AG20443 (cell line): ENCODE measurements at regions not wholly inside any gene's neighbourhood (a gene's known extent, or its start where the extent isn't known, plus 50 kb on each side); places are given as distances from the start of the nearest gene placed in this dataset.

Experiments used
- DNase-seq: peaks from one replicate; pipeline ENCODE4 v3.0.0; 2012; ENCODE audit warnings: low spot score, mixed read lengths

DNA sequence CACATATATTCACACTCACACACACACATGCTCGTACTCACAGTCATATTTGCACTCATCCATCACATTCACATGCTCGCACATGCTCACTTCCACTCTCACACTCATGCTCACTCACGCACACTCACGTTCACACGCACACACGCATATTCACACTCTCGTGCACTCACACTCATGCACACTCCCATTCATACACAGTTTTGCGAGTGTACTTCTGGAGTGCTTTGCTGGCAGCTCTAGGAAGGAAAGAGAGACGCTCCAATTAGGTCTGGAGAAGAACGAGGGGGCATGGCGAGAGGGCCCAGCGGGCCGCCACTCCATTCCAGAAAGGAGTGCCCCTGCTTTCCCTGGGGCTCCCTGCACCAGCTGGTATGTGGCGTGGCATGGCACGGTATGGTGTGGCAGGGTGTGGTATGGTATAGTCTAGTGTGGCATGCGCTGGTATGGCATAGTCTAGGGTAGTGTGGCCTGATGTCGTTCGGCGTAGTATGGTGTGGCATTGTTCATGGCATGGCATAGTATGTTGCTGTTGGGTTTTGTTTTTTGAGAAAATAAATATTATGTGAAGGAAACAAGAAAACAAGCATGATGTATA lies 216.8 kb upstream of the CDYL start:
- DNase-seq = no peak

DNA sequence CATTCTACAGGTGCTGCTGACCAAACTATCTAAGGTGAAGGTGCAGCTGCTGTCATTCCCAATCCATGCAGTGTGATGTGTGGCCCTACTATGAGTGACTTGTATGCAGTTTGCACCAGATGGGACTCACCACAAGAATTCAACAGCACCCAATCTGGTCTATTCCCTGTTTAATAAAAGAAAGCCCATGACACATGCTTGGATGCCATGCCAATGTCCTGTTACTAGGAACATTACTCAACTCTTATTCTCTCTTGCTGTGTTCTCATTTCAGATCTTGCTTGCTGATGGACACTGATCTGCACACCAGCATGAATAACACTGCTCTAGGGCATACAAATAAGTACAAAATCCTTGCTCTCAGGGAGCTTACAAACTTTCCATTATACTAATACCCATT lies 221.6 kb upstream of the CDYL start:
- DNase-seq = no peak

DNA sequence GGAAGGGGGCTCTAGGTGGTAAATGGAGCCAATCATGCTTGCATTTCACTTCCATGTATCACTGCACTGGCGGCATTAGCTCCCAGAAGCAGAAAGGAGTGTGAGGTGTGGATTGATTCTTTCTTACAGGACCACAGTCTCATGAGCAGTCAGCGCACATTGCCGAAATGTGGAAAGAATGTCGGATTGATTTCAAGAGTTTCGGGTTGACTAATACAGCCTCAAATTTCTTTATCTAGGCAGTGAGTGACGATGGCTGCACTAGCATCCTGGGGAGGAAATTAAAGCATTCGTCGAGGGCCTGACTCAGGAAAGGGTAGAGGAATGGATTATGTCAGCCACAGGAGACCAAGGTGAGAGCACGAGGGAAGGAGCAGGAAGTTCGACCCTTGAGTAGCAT lies 222.8 kb upstream of the CDYL start:
- no peak for DNase-seq

DNA sequence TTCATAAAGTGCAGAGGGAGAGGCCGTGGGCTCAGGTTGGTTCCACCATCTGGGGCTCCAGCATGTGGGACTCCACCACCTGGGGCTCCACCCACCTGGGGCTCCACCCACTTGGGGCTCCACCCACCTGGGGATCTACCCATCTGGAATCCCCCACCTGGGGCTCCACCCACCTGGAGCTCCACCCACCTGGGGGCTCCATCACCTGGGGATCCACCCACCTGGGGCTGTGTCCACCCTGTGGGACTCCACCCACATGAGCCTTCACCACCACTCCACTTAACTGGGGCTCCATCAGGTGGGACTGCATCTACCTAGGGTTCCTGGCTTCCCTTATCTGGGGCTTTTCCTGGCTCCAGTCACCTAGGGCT lies 226.0 kb upstream of the CDYL start:
- no peak for DNase-seq

DNA sequence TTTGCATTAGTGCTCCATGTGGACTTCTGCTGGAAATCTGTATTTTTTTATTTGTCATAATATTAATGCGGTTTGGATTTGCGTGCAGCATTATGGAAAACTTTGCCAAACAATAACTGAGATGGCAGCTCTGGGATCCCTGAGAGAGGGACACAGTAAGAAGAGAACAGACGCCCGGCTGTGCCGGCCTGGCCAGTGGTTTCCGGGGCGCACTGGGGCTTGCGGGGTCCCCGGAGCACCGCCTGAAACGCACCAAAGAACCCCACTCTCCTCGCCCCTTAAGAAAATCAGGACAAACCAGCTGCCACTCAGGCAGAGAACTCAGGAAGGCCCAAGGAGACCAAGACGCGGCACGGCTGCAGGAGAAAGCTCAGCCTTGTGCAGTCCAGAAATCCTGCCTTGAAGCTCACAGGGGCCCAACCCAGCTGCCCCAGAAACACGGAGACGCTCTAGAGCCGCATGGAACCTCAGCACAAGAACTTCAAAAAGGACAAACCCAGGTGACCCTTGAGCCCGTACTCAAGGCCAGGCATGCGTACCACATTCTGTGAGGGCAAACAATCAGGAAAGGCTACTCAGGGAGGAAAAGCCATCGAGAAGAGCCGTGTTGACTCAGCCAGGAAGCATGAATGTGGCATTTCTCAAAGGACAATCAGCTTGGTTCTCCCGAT lies 226.5 kb upstream of the CDYL start:
- no peak for DNase-seq

DNA sequence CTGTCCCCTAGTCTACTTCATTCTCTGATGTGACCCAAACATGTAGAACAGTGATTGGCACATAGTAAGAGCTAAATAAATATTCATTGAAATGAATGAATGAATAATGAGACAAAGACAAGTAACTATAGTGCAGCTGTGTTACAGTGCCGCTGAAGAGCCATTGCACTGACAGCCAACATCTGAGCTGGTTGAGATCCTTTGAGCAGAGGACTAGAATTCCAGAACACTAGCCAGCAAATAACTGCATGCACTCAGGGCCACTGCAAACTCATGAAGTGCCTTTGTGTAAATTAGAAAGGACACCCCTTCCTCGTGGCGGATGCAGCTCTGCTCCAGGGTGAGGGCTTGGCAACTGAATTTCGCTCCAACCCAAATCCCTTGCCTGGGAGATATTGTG lies 230.3 kb upstream of the CDYL start:
- DNase-seq = no peak

DNA sequence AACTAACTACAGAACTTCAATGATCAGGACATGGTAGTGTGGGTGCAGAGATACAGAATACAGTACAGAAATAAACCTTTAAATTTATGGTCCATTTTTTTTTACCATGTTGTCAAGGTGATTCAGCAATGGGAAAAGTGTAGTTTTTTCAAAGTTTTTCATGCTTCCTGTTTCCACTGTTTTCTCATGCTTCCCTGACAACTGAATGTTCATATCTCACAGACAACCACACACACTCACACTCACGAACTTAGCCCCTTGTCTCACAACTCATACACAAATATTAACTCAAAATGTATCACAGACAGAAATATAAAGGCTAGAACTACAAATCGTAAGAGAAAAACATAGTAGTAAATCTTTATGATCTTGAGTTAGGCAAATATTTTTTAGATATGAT lies 232.6 kb upstream of the CDYL start:
- DNase-seq = no peak

DNA sequence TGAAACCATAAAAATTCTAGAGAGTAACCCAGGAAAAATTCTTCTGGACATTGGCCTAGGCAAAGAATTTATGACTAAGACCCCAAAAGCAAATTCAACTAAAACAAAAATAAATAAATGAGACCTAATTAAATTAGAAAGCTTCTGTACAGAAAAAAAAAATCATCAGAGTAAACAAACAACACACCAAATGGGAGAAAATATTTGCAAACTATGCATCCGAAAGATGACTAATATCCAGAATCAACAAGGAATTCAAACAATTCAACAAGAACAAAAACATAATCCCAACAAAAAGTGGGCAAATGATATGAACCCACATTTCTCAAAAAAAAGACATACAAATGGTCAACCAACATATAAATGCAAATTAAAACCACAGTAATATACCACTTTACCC lies 242.6 kb upstream of the CDYL start:
- DNase-seq = no peak

DNA sequence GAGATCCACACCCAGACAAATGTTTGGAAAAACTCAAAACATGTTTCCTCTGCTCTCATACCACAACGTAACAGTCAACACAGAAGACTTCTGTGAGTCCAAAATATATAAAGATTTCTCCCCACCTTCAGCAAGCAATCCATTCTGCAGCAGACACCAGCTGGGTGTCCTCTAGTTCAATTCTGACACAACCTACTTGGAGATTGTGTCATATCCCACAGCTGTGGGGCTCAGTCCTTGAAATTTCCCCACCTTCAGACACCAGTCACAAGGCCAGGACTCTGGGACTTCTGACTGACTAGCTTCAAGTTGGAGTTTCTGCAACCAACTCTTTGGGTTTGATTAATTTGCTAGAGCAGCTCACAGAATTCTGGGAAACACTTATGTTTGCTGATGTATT lies 244.8 kb upstream of the CDYL start:
- DNase-seq = no peak

DNA sequence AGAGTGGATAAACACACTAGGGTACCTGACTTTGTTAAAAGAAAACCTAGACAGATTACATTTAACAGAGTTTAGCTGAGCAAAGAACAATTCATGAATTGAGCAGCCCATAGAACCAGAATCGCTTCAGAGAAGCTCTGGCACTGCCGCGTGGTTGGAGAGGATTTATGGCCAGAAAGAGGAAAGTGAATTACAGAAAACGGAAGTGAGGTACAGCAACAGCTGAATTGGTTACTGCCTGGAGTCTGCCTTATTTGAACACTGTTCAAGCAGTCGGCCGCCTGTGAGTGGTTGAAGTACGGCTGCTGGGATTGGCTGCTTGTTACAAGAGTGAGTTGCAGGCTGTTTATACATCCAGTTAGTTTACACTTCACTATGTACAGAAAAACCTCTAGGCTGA lies 253.8 kb upstream of the CDYL start:
- DNase-seq = no peak

DNA sequence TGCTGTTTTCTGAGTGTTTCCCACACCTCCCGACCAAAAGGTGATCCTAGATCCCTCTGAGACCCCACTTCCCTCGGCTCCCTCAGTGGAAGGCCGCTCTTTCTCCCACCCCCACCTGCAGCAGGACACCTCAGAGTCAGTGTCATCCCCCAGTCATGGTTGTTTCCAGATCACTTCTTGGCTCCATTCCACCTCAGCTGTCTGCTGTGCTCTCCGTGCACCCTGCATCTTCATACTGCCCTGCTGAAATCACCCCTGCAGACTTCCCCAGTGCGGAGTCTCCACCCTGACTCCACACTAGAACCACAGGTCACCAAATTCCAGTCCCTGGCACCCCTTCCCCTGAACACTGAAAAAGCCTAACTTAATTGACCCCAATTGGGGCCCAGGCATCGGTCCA lies 255.1 kb upstream of the CDYL start:
- DNase-seq = no peak

DNA sequence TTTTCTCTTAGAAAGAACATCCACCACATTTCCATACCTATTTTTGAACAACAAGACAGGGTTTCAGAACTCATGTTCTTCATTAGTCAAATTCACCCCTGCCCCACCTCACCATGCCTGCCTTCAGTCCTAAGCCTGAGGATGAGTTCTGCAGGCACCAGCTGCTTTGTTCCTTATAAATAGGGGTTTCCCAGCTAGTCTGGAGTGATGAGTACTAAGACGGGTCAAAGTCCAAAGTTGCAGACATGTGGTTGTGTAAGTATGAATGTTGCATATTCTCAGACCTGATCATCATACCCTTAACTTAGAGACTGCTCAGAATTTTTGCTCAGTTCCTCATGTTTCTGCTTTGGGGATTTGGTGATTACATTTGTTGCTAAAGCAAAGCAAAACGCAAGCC lies 257.7 kb upstream of the CDYL start:
- DNase-seq = peak; percentile 54

DNA sequence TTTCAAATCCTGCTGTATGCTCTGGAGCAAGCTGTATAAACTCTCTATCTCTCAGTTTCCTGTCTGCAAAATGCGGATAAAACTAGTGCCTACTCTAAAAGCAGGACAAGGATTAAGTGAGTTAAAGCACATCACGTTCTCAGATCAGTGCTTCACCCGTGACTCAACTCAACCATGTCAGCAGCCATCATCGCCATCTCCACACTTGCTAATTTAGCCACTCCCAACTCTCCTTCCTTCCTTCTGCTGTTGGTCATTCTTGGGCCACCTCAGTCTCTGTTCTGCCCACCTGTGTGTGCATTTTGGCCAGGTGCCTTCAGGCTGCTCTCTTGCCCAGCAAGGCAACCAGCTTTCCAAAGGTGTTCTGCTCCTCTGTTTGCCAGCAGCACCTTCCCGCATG lies 260.0 kb upstream of the CDYL start:
- no peak for DNase-seq

DNA sequence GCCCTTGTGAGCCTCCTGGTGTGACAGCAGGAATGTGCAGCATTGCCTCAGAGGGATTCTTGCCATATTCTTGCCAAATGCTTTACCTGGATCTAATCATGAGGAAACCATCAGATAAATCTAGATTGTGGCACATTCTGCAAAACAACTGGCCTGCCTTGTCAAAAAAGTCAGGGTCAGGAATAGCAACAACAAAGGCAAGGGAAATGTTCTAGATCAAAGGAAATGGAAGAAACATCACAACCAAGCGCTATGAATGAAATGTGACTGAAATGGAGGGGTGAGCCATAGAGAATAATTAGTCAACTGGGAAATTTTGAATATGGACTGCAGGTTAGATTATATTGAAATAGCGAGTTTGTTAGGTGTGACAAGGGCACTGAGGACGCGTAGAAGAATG lies 262.6 kb upstream of the CDYL start:
- DNase-seq = no peak

DNA sequence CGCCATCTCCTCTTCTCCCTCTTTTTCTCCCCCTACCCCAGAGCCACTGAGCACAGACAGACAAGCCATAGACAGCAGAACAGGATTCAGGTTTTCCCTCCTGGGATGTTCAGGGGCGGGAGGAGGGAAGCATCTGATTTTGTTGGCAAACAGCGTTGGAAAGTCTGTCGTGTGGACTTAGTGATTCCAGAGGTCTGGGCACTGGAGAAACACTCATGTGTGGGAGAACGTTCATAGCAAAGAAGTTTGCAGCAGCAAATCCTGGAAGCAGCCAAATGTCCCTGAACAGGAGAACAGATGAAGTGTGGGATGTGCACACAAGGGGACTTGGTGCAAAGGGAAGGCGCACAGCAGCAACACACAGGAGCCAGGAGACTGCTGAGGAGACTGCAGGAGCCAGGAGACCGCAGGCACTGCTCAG lies 264.1 kb upstream of the CDYL start:
- DNase-seq = no peak

DNA sequence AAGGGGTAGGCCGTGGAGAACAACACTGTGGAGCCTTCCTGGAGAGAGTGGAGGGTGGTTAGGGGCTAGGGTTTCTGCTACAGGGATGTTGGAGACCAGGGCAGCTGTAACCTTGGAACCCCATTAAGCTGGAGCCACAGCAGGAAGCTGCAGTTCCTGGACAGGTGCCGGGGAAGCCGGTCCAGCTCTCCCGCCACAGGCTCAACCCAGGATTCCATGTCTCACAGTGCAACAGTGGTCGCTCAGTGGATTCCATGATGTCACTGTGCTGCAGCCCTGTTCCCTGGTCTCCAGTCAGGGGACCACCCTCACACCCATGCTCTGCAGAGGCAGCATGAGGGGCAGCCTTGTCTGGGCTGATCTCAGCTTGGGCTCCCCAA lies 264.6 kb upstream of the CDYL start:
- DNase-seq = no peak

DNA sequence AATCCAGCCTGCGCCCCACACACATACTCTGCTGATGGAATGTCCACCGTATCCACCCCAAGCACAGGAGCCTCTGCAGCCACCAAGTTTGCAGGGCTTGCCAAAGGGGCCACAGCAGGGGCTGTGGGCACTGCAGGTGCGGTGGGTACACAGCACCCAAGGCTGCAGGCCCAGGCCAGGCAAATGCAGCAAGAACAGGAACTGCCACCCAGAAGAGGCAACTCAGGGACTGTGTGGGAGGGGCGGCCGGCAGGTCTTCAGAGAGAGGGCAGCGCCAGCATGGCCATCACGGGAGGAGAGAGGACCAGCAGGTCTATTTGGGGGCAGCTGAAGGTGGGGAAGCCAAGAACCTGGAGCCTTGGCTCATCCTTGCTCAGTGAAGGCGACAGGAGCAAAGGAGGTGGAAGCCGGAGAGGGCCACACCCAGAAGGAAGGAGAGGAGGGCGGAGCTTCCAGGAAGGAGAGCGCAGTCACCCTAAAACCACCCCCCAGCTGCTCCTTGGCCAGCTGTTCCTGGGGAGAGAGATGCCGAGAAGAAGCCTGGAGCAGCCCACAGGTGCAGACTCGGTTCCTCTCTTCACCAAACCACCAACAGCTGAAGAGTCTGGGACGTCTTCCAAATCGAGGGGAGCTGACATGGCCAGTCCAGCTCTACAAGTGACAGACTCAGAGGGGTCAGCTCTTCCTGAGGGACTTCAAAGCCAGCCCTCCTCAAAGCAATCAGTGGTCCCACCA lies 265.1 kb upstream of the CDYL start:
- no peak for DNase-seq

DNA sequence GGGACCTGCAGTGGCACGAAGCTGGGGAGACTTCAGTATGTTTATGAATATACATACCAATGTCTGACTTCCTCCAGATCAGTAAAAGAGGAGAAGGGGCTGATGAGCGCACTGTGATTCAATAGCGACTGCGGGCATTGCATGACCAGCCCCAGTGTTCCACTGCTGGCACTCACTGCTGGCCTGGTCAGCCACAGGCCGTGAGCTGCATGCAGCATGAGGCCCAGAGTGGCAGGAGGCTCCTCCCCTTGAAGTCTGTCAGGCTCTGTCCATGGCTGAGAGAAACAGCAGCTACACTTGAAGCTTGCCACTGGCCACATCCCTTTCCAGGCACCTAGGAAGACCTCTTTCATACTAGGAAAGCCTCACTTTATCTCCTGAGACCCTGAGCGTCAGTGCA lies 265.9 kb upstream of the CDYL start:
- DNase-seq = no peak

DNA sequence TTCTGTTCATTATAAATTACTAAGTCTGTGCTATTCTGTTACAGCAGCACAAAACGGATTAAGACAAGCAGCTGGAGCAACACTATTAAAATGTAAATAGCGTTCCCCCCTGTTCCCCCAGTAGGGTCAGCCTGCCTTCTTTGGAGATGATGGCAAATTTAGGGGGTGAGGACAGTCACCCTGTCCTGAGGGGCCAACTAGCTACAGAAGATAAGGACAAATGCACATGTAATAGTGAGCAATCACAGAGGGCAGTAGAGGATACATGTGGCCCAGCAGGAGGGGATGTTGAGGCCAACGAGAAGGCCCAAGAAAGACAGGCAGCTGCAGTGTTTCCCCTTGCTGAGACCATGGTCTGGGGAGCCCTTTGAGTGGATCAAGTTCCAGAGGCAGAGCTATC lies 266.7 kb upstream of the CDYL start:
- DNase-seq = no peak

DNA sequence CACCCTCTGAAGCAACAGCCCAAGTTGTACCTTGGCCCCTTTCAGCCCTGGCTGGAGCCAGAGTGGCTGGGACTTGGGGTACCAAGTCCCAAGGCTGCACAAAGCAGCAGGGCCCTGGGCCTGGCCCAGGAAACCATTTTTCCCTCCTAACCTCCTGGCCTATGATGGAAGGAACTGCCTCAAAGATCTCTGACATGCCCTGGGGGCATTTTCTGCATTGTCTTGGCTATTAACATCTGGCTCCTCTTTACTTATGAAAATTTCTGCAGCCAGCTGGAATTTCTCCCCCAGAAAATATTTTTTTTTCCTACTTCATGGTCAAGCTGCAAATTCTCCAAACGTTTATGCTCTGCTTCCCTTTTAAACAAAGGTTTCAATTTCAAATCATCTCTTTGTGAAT lies 269.4 kb upstream of the CDYL start:
- no peak for DNase-seq

DNA sequence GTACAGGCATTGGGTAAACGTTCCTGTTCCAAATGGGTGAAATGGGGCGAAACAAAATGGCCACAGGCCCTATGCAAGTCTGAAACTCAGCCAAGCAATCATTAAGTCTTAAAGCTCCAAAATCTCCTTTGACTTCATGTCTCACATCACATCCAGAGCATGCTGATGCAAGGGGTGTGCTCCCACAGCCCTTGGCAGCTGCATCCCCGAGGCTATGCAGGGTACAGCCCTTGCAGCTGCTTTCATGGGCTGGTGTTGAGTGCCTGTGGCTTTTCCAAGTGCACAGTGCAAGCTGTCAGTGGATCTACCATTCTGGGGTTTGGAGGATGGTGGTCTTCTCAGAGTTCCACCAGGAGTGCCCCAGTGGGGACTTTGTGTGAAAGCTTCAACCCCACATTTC lies 270.0 kb upstream of the CDYL start:
- no peak for DNase-seq

DNA sequence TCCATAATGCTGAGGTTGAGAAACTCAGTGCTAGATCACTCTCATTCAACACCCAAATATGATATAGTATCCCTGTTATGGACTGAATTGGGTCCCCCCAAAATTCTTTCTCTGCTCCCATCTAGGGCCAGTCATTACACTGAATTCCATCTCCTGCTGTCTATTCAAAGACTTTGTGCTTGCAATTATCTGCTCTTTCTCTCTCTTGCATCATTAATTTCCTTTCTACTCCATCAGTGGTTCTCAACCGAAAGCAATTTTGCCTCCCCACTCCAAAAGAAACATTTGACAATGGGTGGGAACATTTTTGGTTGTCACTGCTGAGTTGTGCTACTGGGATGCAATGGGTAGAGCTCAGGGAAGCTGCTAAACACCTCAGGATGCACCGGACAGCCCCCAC lies 271.5 kb upstream of the CDYL start:
- no peak for DNase-seq

DNA sequence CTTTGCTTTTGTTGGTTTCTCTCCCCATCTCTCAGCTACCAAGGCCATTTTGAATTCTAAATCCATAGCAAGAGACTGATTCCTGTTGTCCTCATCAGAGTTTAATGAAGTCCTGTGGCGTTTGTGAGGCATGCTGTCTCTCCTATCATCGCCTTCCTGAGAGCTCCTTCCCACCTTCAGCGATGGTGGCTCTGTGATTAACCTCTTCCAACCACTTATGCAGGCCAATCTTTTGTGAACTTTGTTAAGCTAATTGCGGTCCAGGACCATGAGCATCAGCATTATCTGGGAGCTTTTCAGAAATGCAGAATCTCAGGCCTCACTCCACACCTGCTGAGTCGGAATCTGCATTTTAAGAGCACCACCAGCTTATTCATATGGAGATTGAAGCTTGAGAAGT lies 272.5 kb upstream of the CDYL start:
- no peak for DNase-seq

DNA sequence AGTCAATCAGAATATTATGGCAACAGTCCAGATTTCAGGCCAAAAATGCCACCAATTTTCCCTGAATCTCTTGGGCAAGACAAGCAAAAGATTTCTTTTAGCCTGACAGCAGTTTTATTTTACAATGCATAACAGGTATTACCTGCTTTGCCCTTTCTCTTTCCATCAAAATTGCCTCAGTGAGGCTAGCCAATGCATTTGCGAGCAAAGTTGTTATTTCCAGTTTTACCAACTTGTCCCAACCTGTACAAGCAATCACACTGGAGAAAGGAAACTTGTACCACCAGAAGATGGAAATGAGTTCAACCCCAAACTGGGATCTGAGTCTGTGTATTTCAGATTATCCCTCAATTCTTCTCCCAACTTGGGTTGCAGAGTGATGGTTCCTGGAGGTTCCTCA lies 279.9 kb upstream of the CDYL start:
- DNase-seq = no peak
